SU-DHL-6 (cell line): ENCODE measurements at regions not wholly inside any gene's neighbourhood (a gene's known extent, or its start where the extent isn't known, plus 50 kb on each side); places are given as distances from the start of the nearest gene placed in this dataset.

Source experiments
- H2AFZ ChIP-seq: fragments of 200-600 bp; sonication (generic); 2 replicates; pipeline ENCODE4 v1.6.1; 2014; ENCODE audit warnings: low read depth, mild to moderate bottlenecking, moderate library complexity, mixed read lengths, antibody characterized with exemption, low read length; ENCODE audit not compliant: severe bottlenecking
- H3F3A ChIP-seq: fragments of 200-600 bp; shearing (Covaris generic); 2 replicates; pipeline ENCODE4 v1.6.0; 2016; ENCODE audit warnings: antibody characterized with exemption, mild to moderate bottlenecking; ENCODE audit not compliant: insufficient read depth
- H3K27ac ChIP-seq: fragments of 200-600 bp; sonication (generic); 2 replicates; pipeline ENCODE4 v1.5.1; 2016; ENCODE audit warnings: low read depth, mild to moderate bottlenecking, low read length, moderate library complexity, mixed read lengths
- H3K27me3 ChIP-seq: fragments of 200-600 bp; sonication (generic), shearing (Covaris generic); 2 replicates; pipeline ENCODE4 v1.6.0; 2014; ENCODE audit warnings: mild to moderate bottlenecking, low read length
- H3K36me3 ChIP-seq: fragments of 200-600 bp; sonication (generic); 2 replicates; pipeline ENCODE4 v1.6.1; 2014; ENCODE audit warnings: mild to moderate bottlenecking, low read length, mixed read lengths
- H3K4me2 ChIP-seq: fragments of 300-600, 200-600 bp; shearing (Covaris generic), sonication (generic); 2 replicates; pipeline ENCODE4 v1.6.0; 2014; ENCODE audit warnings: low read length, low read depth, mild to moderate bottlenecking; ENCODE audit not compliant: poor library complexity, severe bottlenecking
- H3K4me3 ChIP-seq: fragments of 200-600 bp; sonication (generic); 2 replicates; pipeline ENCODE4 v1.5.1; 2014; ENCODE audit warnings: antibody characterized with exemption, low read length, mild to moderate bottlenecking, mixed read lengths; ENCODE audit not compliant: insufficient read depth, poor library complexity, severe bottlenecking
- H3K79me2 ChIP-seq: fragments of 200-600 bp; sonication (generic); 2 replicates; pipeline ENCODE4 v1.6.1; 2014; ENCODE audit warnings: mild to moderate bottlenecking, low read length, moderate library complexity; ENCODE audit not compliant: insufficient read depth
- H3K9ac ChIP-seq: fragments of 200-600 bp; sonication (generic); 2 replicates; pipeline ENCODE4 v1.7.0; 2014; ENCODE audit warnings: mild to moderate bottlenecking, low read length
- H3K9me2 ChIP-seq: fragments of 200-600 bp; sonication (generic); replicated peaks from 2 replicates; pipeline ENCODE4 v1.6.1; 2014; ENCODE audit warnings: low read length; ENCODE audit not compliant: insufficient read depth
- H3K9me3 ChIP-seq: fragments of 200-600 bp; sonication (generic); 2 replicates; pipeline ENCODE4 v1.6.1; 2014; ENCODE audit warnings: low read length, mixed read lengths; ENCODE audit not compliant: insufficient read depth
- H4K20me1 ChIP-seq: fragments of 200-600 bp; sonication (generic); 2 replicates; pipeline ENCODE4 v1.6.1; 2014; ENCODE audit warnings: low read depth, mild to moderate bottlenecking, antibody characterized with exemption, low read length, moderate library complexity, mixed read lengths
- CTCF ChIP-seq: fragments of 200-600 bp; sonication (generic); IDR thresholded peaks from one replicate; pipeline ENCODE4 v1.5.1; 2017; ENCODE audit warnings: antibody characterized with exemption, mild to moderate bottlenecking, low read length, moderate library complexity; ENCODE audit not compliant: insufficient read depth, poor library complexity, severe bottlenecking
- EZH2phosphoT487 ChIP-seq: fragments of 200-600 bp; sonication (generic), shearing (Covaris generic); conservative IDR thresholded peaks from 2 replicates; pipeline ENCODE4 v1.6.1; 2018; ENCODE audit warnings: mild to moderate bottlenecking, antibody characterized with exemption, low read length, moderate library complexity, mixed read lengths

- H3K36me3 ChIP-seq: no peaks in the 10 kb centered on the region
- H3K79me2 ChIP-seq: no peaks in the 10 kb centered on the region
- H4K20me1 ChIP-seq: no peaks in the 10 kb centered on the region
- H3K27ac ChIP-seq: no peak overlapping the region
- no peaks in the 10 kb centered on the region for H3F3A ChIP-seq
- H2AFZ ChIP-seq: no peak overlapping the region
- H3K9me3 ChIP-seq: no peaks in the 10 kb centered on the region
- no peak overlapping the region for H3K4me2 ChIP-seq
- no peak overlapping the region for H3K9ac ChIP-seq
- no peaks in the 10 kb centered on the region for H3K9me2 ChIP-seq
- H3K27me3 ChIP-seq: no peaks in the 10 kb centered on the region
- no peak overlapping the region for H3K4me3 ChIP-seq
- TF ChIP-seq CTCF (no peak), EZH2phosphoT487 (no peak)
Measured at GRCh38 chr7:155167706-155168365, 97.7 kb downstream of the HTR5A start.

- no peak overlapping the region for H3K27ac ChIP-seq
- no peaks in the 10 kb centered on the region for H3K27me3 ChIP-seq
- H3F3A ChIP-seq: no peaks in the 10 kb centered on the region
- no peak for TF ChIP-seq CTCF
- TF ChIP-seq EZH2phosphoT487: no peak
- H3K4me2 ChIP-seq: no peak overlapping the region
- H3K36me3 ChIP-seq: no peaks in the 10 kb centered on the region
- no peak overlapping the region for H2AFZ ChIP-seq
- no peak overlapping the region for H3K4me3 ChIP-seq
- H4K20me1 ChIP-seq: no peaks in the 10 kb centered on the region
- no peaks in the 10 kb centered on the region for H3K9me3 ChIP-seq
- no peaks in the 10 kb centered on the region for H3K79me2 ChIP-seq
- no peaks in the 10 kb centered on the region for H3K9me2 ChIP-seq
- H3K9ac ChIP-seq: no peak overlapping the region
Measured at GRCh38 chr7:155168597-155169480, 98.7 kb downstream of the HTR5A start.

- H3K4me2 ChIP-seq: no peak overlapping the region
- no peak overlapping the region for H3K27ac ChIP-seq
- no peak overlapping the region for H3K9ac ChIP-seq
- H3K36me3 ChIP-seq: no peaks in the 10 kb centered on the region
- no peak for TF ChIP-seq CTCF
- no peak for TF ChIP-seq EZH2phosphoT487
- no peaks in the 10 kb centered on the region for H3K79me2 ChIP-seq
- no peaks in the 10 kb centered on the region for H3K9me3 ChIP-seq
- H2AFZ ChIP-seq: no peak overlapping the region
- H3F3A ChIP-seq: no peaks in the 10 kb centered on the region
- H3K27me3 ChIP-seq: no peaks in the 10 kb centered on the region
- no peak overlapping the region for H3K4me3 ChIP-seq
- no peaks in the 10 kb centered on the region for H4K20me1 ChIP-seq
- no peaks in the 10 kb centered on the region for H3K9me2 ChIP-seq
Measured at GRCh38 chr7:155169498-155170065, 99.5 kb downstream of the HTR5A start.
